Suprapubic skin (tissue), 4 donors: ENCODE measurements at regions not wholly inside any gene's neighbourhood (a gene's known extent, or its start where the extent isn't known, plus 50 kb on each side); places are given as distances from the start of the nearest gene placed in this dataset.

ENCODE experiments used
- DNase-seq, 2 donors: peaks; one replicate each; pipeline ENCODE4 v3.0.0-alpha.2; 2019; ENCODE audit warnings: low spot score in 2 of 2
- H3K27ac ChIP-seq: fragments of 200-600 bp; sonication (generic); one replicate; pipeline ENCODE4 v1.5.1; 2019
- H3K27me3 ChIP-seq: fragments of 200-600 bp; sonication (generic); one replicate; pipeline ENCODE4 v1.5.1; 2019
- H3K36me3 ChIP-seq: fragments of 200-600 bp; sonication (generic); one replicate; pipeline ENCODE4 v1.5.1; 2019
- H3K4me1 ChIP-seq: fragments of 200-600 bp; sonication (generic); one replicate; pipeline ENCODE4 v1.5.1; 2019
- H3K4me3 ChIP-seq: fragments of 200-600 bp; sonication (generic); one replicate; pipeline ENCODE4 v1.5.1; 2019; ENCODE audit warnings: mild to moderate bottlenecking
- H3K9me3 ChIP-seq: fragments of 200-600 bp; sonication (generic); one replicate; pipeline ENCODE4 v1.5.1; 2019
- CTCF ChIP-seq, 2 donors: fragments of 200-600 bp in 1 of 2; fragments of 450-650 bp in 1 of 2; sonication (generic) in 1 of 2; IDR thresholded peaks; one replicate each; pipeline ENCODE4 v1.5.1; 2016 to 2019; ENCODE audit warnings: antibody characterized with exemption in 2 of 2, mild to moderate bottlenecking in 1 of 2, moderate library complexity in 1 of 2
- EP300 ChIP-seq: sonication (generic); formaldehyde crosslinking; IDR thresholded peaks from one replicate; pipeline ENCODE4 v1.6.1; 2017; ENCODE audit warnings: antibody characterized with exemption
- POLR2A ChIP-seq, 2 donors: fragments of 450-650 bp; IDR thresholded peaks; one replicate each; pipeline ENCODE4 v1.6.1; 2017; ENCODE audit warnings: antibody characterized with exemption in 2 of 2, mild to moderate bottlenecking in 2 of 2, moderate library complexity in 2 of 2
- POLR2AphosphoS5 ChIP-seq, 3 donors: sonication (generic); formaldehyde crosslinking; IDR thresholded peaks; one replicate each; pipeline ENCODE4 v1.6.1; 2017; ENCODE audit warnings: antibody characterized with exemption in 3 of 3
- WGBS: methylation state at CpG from one replicate; pipeline ENCODE4 v1.1.5; 2018; 5-methylcytosine and 5-hydroxymethylcytosine counted together

- Histone ChIP-seq H3K4me1 (no peaks in the 10 kb centered on the region), H3K4me3 (no peak overlapping the region), H3K36me3 (no peaks in the 10 kb centered on the region), H3K27me3 (no peaks in the 10 kb centered on the region), H3K27ac (no peak overlapping the region), H3K9me3 (no peaks in the 10 kb centered on the region)
- 61% methylated on average over 1 of the region's 1 CpG for WGBS
- TF ChIP-seq EP300 (no peak), POLR2A (IDR thresholded peaks at IDR 0.05) (no peak), CTCF (IDR thresholded peaks at IDR 0.05) (no peak), POLR2AphosphoS5 (IDR thresholded peaks at IDR 0.05) (no peak)
- no peak for DNase-seq
Observed at GRCh38 chr9:80197661-80198060, 625.9 kb downstream of the TLE4 start.

GRCh38 chr9:80191108-80191507 lies 619.3 kb downstream of the TLE4 start:
- no peak for DNase-seq
- no peak overlapping the region for H3K4me3 ChIP-seq
- no peaks in the 10 kb centered on the region for H3K9me3 ChIP-seq
- no peak for TF ChIP-seq POLR2AphosphoS5 (IDR thresholded peaks at IDR 0.05)
- TF ChIP-seq POLR2A (IDR thresholded peaks at IDR 0.05) = no peak
- no peak for TF ChIP-seq CTCF (IDR thresholded peaks at IDR 0.05)
- TF ChIP-seq EP300 = no peak
- H3K36me3 ChIP-seq = no peaks in the 10 kb centered on the region
- no peak overlapping the region for H3K27ac ChIP-seq
- H3K4me1 ChIP-seq = no peaks in the 10 kb centered on the region
- no peaks in the 10 kb centered on the region for H3K27me3 ChIP-seq

- TF ChIP-seq EP300 (no peak), POLR2AphosphoS5 (IDR thresholded peaks at IDR 0.05) (no peak), CTCF (IDR thresholded peaks at IDR 0.05) (no peak), POLR2A (IDR thresholded peaks at IDR 0.05) (no peak)
- no peaks in the 10 kb centered on the region for H3K36me3 ChIP-seq
- 83% methylated on average over 4 of the region's 4 CpGs for WGBS
- no peak overlapping the region for H3K27ac ChIP-seq
- H3K4me3 ChIP-seq = no peak overlapping the region
- H3K4me1 ChIP-seq = no peaks in the 10 kb centered on the region
- no peaks in the 10 kb centered on the region for H3K9me3 ChIP-seq
- no peaks in the 10 kb centered on the region for H3K27me3 ChIP-seq
- no peak for DNase-seq
Observed at GRCh38 chr9:80188579-80188978, 616.8 kb downstream of the TLE4 start.

- TF ChIP-seq EP300 = no peak
- TF ChIP-seq POLR2AphosphoS5 (IDR thresholded peaks at IDR 0.05) = no peak
- TF ChIP-seq POLR2A (IDR thresholded peaks at IDR 0.05) = no peak
- TF ChIP-seq CTCF (IDR thresholded peaks at IDR 0.05) = no peak
- no peak for DNase-seq
- Histone ChIP-seq H3K4me3 (no peak overlapping the region), H3K27me3 (no peaks in the 10 kb centered on the region), H3K27ac (no peak overlapping the region), H3K9me3 (no peaks in the 10 kb centered on the region), H3K36me3 (no peaks in the 10 kb centered on the region), H3K4me1 (no peaks in the 10 kb centered on the region)
- 100% methylated on average over 4 of the region's 27 CpGs for WGBS
Observed at GRCh38 chr9:80185112-80185738, 613.5 kb downstream of the TLE4 start.

GRCh38 chr9:80177949-80178480 lies 606.2 kb downstream of the TLE4 start:
- 93% methylated on average over 2 of the region's 2 CpGs for WGBS
- H3K4me3 ChIP-seq = no peak overlapping the region
- H3K27me3 ChIP-seq = no peaks in the 10 kb centered on the region
- H3K4me1 ChIP-seq = no peaks in the 10 kb centered on the region
- H3K36me3 ChIP-seq = no peaks in the 10 kb centered on the region
- TF ChIP-seq POLR2AphosphoS5 (IDR thresholded peaks at IDR 0.05) = no peak
- TF ChIP-seq POLR2A (IDR thresholded peaks at IDR 0.05) = no peak
- no peak for TF ChIP-seq EP300
- no peak for TF ChIP-seq CTCF (IDR thresholded peaks at IDR 0.05)
- H3K9me3 ChIP-seq = no peaks in the 10 kb centered on the region
- no peak for DNase-seq
- H3K27ac ChIP-seq = no peak overlapping the region
